ENCODE measurements at regions not wholly inside any gene's neighbourhood (a gene's known extent, or its start where the extent isn't known, plus 50 kb on each side); places are given as distances from the start of the nearest gene placed in this dataset.

DNA sequence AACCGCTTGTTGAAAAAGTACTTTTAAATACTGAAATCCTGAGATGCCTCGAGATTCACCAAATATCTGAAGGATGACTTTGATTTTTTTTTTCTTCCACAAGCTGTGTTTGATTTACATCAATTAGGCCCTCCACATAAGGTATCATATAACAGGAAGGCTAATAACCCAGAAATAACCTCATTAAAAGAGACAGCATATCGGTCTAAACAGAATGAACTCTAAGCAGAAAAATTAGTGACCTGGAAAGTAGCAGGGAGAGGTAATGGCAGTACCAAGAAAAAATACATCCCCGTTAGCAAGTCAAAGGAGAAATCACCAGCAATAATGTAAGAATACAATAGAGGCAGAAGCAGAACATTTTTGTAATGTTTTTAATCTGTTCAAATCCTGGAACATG is 452.4 kb upstream of the TSHZ3 start:
- H3K27ac ChIP-seq (ENCODE audit: low read depth, low read length): no peak overlapping the region
- POLR2A ChIA-PET: no interaction called here
- CTCF ChIA-PET: no interaction called here
- TF ChIP-seq CTCF (IDR thresholded peaks at IDR 0.05; ENCODE audit: low read depth, low read length): no peak
- no peaks in the 10 kb centered on the region for H3K27me3 ChIP-seq (ENCODE audit: control insufficient read depth, insufficient read depth, low read length)
- H3K9me3 ChIP-seq (ENCODE audit: control insufficient read depth, insufficient read depth, low read length): no peaks in the 10 kb centered on the region
- DNase-seq (ENCODE audit: low read depth, low spot score): no peak
- no peak overlapping the region for H3K4me3 ChIP-seq (ENCODE audit: low read depth, low read length)

GRCh38 chr19:31803835-31804446 is 454.7 kb upstream of the TSHZ3 start:
- POLR2A ChIA-PET: no interaction called here
- no peak for DNase-seq (ENCODE audit: low read depth, low spot score)
- TF ChIP-seq CTCF (IDR thresholded peaks at IDR 0.05; ENCODE audit: low read depth, low read length): no peak
- CTCF ChIA-PET: no interaction called here
- Histone ChIP-seq H3K4me3 (ENCODE audit: low read depth, low read length) (no peak overlapping the region), H3K27ac (ENCODE audit: low read depth, low read length) (no peak overlapping the region), H3K9me3 (ENCODE audit: control insufficient read depth, insufficient read depth, low read length) (no peaks in the 10 kb centered on the region), H3K27me3 (ENCODE audit: control insufficient read depth, insufficient read depth, low read length) (no peaks in the 10 kb centered on the region)

GRCh38 chr19:31804668-31805067 is 455.4 kb upstream of the TSHZ3 start:
- no peak for TF ChIP-seq CTCF (IDR thresholded peaks at IDR 0.05; ENCODE audit: low read depth, low read length)
- no peaks in the 10 kb centered on the region for H3K9me3 ChIP-seq (ENCODE audit: control insufficient read depth, insufficient read depth, low read length)
- CTCF ChIA-PET: no interaction called here
- H3K27me3 ChIP-seq (ENCODE audit: control insufficient read depth, insufficient read depth, low read length): no peaks in the 10 kb centered on the region
- POLR2A ChIA-PET: no interaction called here
- H3K27ac ChIP-seq (ENCODE audit: low read depth, low read length): no peak overlapping the region
- H3K4me3 ChIP-seq (ENCODE audit: low read depth, low read length): no peak overlapping the region
- no peak for DNase-seq (ENCODE audit: low read depth, low spot score)

DNA sequence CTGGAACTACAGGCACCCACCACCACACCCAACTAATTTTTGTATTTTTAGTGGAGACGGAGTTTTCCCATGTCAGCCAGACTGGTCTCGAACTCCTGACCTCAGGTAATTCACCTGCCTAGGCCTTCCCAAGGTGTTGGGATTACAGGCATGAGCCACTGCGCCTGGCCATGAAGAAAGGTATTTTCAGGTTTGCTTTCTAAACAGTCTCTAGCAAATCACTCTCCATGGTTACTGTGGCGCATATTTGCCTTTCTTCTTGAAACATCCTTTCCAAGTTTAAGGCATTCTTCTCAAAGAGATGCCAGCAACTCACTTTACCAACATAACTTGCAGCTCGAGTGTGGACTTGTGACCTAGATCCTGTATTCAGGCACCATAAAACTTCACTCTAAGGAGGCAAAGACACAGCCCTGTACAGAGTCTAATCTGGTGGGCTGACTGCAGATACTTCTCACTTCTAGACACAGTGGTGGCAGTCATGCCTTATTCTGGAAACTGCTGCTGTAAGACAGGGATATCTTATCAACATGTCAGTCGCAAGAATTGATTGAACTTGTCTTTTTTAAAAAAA is 461.4 kb upstream of the TSHZ3 start:
- TF ChIP-seq CTCF (IDR thresholded peaks at IDR 0.05; ENCODE audit: low read depth, low read length): no peak
- ChIA-PET CTCF (no interaction called here), POLR2A (no interaction called here)
- H3K27me3 ChIP-seq (ENCODE audit: control insufficient read depth, insufficient read depth, low read length): no peaks in the 10 kb centered on the region
- H3K27ac ChIP-seq (ENCODE audit: low read depth, low read length): no peak overlapping the region
- H3K4me3 ChIP-seq (ENCODE audit: low read depth, low read length): no peak overlapping the region
- no peak for DNase-seq (ENCODE audit: low read depth, low spot score)
- no peaks in the 10 kb centered on the region for H3K9me3 ChIP-seq (ENCODE audit: control insufficient read depth, insufficient read depth, low read length)

GRCh38 chr19:31817971-31818797 is 468.9 kb upstream of the TSHZ3 start:
- POLR2A ChIA-PET: no interaction called here
- Histone ChIP-seq H3K4me3 (ENCODE audit: low read depth, low read length) (no peak overlapping the region), H3K27ac (ENCODE audit: low read depth, low read length) (no peak overlapping the region), H3K27me3 (ENCODE audit: control insufficient read depth, insufficient read depth, low read length) (no peaks in the 10 kb centered on the region), H3K9me3 (ENCODE audit: control insufficient read depth, insufficient read depth, low read length) (peaks cover 3% of the 10 kb centered on the region; the same call in 1 of the 2 replicates)
- no peak for DNase-seq (ENCODE audit: low read depth, low spot score)
- TF ChIP-seq CTCF (IDR thresholded peaks at IDR 0.05; ENCODE audit: low read depth, low read length): no peak
- CTCF ChIA-PET: no interaction called here

Data from AG04450 (cell line).